ENCODE measurements at regions not wholly inside any gene's neighbourhood (a gene's known extent, or its start where the extent isn't known, plus 50 kb on each side); places are given as distances from the start of the nearest gene placed in this dataset.

DNA sequence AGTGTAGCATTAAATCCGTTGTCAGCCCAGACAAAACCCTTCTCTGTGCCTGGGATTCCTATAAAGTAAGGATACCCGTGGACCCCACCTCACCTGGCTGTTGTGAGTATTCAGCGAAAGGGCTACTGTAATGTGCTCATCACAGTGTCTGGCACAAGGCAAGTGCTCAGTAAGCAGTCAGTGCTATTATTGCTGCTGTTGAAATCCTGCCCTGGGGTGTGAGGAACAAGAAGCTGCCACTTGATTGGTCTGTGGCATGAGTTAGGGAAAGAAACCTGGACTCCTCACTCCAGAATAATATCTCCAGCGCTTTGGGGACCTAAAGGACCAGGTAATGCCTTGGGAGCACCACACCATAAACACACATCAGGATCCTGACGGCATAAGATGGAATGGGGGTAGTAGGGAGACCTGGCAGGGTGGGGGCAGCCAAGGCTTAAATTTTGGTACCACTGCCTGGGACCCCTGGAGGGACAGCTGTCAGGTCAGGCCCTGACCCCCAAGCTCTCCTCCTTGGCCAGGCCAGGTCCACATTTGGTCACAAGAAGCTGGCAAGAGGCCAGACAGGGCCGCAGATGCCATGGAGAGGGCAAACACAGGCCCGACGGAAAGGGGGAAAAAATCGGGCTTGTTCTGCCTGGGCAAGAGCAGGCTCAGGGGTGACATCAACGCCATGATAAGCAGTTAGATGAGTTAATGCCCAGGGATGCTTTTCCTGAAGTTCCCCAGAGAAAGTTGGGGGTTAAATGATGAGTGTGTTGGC, 66.5 kb downstream of the MRPL14 start:
- Histone ChIP-seq H4K20me1 (ENCODE audit: insufficient read depth, low read length) (peaks cover 6% of the 10 kb centered on the region; the same call in 1 of the 2 replicates), H3K4me1 (ENCODE audit: insufficient read depth, low read length) (no peaks in the 10 kb centered on the region), H3K4me2 (ENCODE audit: insufficient read depth, low read length) (no peak overlapping the region), H2AFZ (ENCODE audit: low read depth, low read length) (no peak overlapping the region), H3K27ac (ENCODE audit: low read length) (no peak overlapping the region), H3K4me3 (ENCODE audit: low read depth in 1 of 2, low read length in 2 of 2) (no peak overlapping the region), H3K27me3 (ENCODE audit: insufficient read depth, low read length, poor library complexity) (peaks cover 5% of the 10 kb centered on the region), H3K36me3 (ENCODE audit: insufficient read depth, low read length) (no peaks in the 10 kb centered on the region), H3K9ac (ENCODE audit: low read depth, low read length) (no peak overlapping the region), H3K79me2 (ENCODE audit: insufficient read depth, low read length) (no peaks in the 10 kb centered on the region), H3K9me3 (ENCODE audit: insufficient read depth, low read length, severe bottlenecking) (no peaks in the 10 kb centered on the region)
- ATAC-seq (ENCODE audit: insufficient read depth, low read depth) (no peak), DNase-seq (no peak)
- TF ChIP-seq EZH2 (IDR thresholded peaks at IDR 0.05; ENCODE audit: borderline replicate concordance, low read depth, low read length, severe bottlenecking) (no peak), CTCF (IDR thresholded peaks at IDR 0.05; ENCODE audit: borderline replicate concordance, extremely low read depth, low read length, poor library complexity, severe bottlenecking) (no peak)

DNA sequence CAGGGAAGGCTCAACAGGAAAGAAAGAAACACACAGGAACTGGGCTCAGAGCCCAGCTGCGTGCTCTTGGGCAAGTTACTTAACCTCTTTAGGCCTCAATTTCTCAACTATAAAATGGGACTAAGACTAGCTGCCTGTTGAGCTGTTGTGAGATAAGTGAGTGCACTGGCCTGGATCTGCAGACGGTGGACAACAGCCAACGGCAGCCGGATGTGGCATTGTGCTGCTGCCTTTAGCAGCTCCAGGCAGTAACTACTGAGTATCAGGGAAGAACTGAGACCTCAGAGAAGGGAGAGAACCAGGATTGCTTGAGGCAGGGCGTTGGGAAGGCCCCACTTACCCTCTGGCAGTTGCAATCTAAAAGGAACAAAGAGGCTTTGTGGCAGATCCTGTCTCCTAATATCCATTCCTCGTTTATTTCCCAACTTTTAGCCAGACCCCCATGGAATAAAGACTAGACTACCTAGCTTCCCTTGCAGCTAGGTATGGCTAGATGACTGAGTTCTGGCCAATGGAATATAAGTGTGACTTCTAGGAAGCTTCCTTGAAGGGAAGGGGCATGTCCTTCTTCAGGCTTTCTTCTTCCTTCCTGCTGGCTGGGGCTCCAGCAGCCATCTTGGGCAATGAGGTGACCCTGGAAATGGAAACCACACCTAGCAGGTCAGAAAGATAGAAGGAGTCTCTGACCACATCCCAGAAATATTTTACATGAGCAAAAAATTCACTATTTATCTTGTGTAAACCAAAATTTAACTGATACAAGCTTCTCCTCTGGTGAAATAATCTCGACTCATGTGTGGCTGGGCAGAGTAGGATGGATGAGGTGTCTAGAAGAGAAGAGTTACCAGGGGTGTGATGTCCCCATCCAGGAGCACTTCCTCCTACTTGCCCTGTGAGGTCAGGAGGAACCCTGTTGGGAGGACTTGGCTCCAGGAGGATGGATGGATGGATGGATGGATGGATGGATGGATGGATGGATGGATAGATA, 67.6 kb downstream of the MRPL14 start:
- Histone ChIP-seq H3K79me2 (ENCODE audit: insufficient read depth, low read length) (no peaks in the 10 kb centered on the region), H3K4me3 (ENCODE audit: low read depth in 1 of 2, low read length in 2 of 2) (no peak overlapping the region), H3K27ac (ENCODE audit: low read length) (no peak overlapping the region), H3K27me3 (ENCODE audit: insufficient read depth, low read length, poor library complexity) (no peaks in the 10 kb centered on the region), H3K4me2 (ENCODE audit: insufficient read depth, low read length) (no peak overlapping the region), H3K36me3 (ENCODE audit: insufficient read depth, low read length) (no peaks in the 10 kb centered on the region), H3K9ac (ENCODE audit: low read depth, low read length) (no peak overlapping the region), H3K4me1 (ENCODE audit: insufficient read depth, low read length) (no peaks in the 10 kb centered on the region), H2AFZ (ENCODE audit: low read depth, low read length) (no peak overlapping the region), H3K9me3 (ENCODE audit: insufficient read depth, low read length, severe bottlenecking) (no peaks in the 10 kb centered on the region), H4K20me1 (ENCODE audit: insufficient read depth, low read length) (no peaks in the 10 kb centered on the region)
- DNase-seq (no peak), ATAC-seq (ENCODE audit: insufficient read depth, low read depth) (no peak)
- TF ChIP-seq CTCF (IDR thresholded peaks at IDR 0.05; ENCODE audit: borderline replicate concordance, extremely low read depth, low read length, poor library complexity, severe bottlenecking) = no peak
- no peak for TF ChIP-seq EZH2 (IDR thresholded peaks at IDR 0.05; ENCODE audit: borderline replicate concordance, low read depth, low read length, severe bottlenecking)

GRCh38 chr6:44058617-44059358, 68.5 kb downstream of the MRPL14 start:
- Histone ChIP-seq H3K9me3 (ENCODE audit: insufficient read depth, low read length, severe bottlenecking) (no peaks in the 10 kb centered on the region), H2AFZ (ENCODE audit: low read depth, low read length) (no peak overlapping the region), H3K4me3 (ENCODE audit: low read depth in 1 of 2, low read length in 2 of 2) (no peak overlapping the region), H4K20me1 (ENCODE audit: insufficient read depth, low read length) (no peaks in the 10 kb centered on the region), H3K4me1 (ENCODE audit: insufficient read depth, low read length) (no peaks in the 10 kb centered on the region), H3K4me2 (ENCODE audit: insufficient read depth, low read length) (no peak overlapping the region), H3K27me3 (ENCODE audit: insufficient read depth, low read length, poor library complexity) (no peaks in the 10 kb centered on the region), H3K9ac (ENCODE audit: low read depth, low read length) (no peak overlapping the region), H3K36me3 (ENCODE audit: insufficient read depth, low read length) (no peaks in the 10 kb centered on the region), H3K79me2 (ENCODE audit: insufficient read depth, low read length) (no peaks in the 10 kb centered on the region), H3K27ac (ENCODE audit: low read length) (no peak overlapping the region)
- no peak for DNase-seq
- TF ChIP-seq CTCF (IDR thresholded peaks at IDR 0.05; ENCODE audit: borderline replicate concordance, extremely low read depth, low read length, poor library complexity, severe bottlenecking) (no peak), EZH2 (IDR thresholded peaks at IDR 0.05; ENCODE audit: borderline replicate concordance, low read depth, low read length, severe bottlenecking) (no peak)
- ATAC-seq (ENCODE audit: insufficient read depth, low read depth) = 0 out of 3 replicates have a peak, but pooled peaks have one; percentile 33

All from DND-41 (cell line).